ENCODE measurements at regions not wholly inside any gene's neighbourhood (a gene's known extent, or its start where the extent isn't known, plus 50 kb on each side); places are given as distances from the start of the nearest gene placed in this dataset.
"Not testable (repeated sequence)": the region's sequence is repeated elsewhere in the genome, so short reads cannot be mapped to it uniquely, and the experiment has no call there.

- DNase-seq (ENCODE audit: low spot score), result no peak
Measured at GRCh38 chr4:3648195-3648594, 116.0 kb upstream of the LRPAP1 start.

GRCh38 chr4:3647421-3647820, 115.2 kb upstream of the LRPAP1 start:
- DNase-seq (ENCODE audit: low spot score), result no peak

- DNase-seq (ENCODE audit: low spot score), result no peak
Measured at GRCh38 chr4:3645711-3646679, 113.8 kb upstream of the LRPAP1 start.

GRCh38 chr4:3644849-3645627, 112.8 kb upstream of the LRPAP1 start:
- DNase-seq (ENCODE audit: low spot score), result peak; percentile 16

- no peak for DNase-seq (ENCODE audit: low spot score)
Measured at GRCh38 chr4:3643518-3644433, 111.6 kb upstream of the LRPAP1 start.

GRCh38 chr4:3642806-3643517, 110.7 kb upstream of the LRPAP1 start:
- DNase-seq (ENCODE audit: low spot score), result no peak

GRCh38 chr4:3642056-3642630, 109.9 kb upstream of the LRPAP1 start:
- no peak for DNase-seq (ENCODE audit: low spot score)

- no peak for DNase-seq (ENCODE audit: low spot score)
Measured at GRCh38 chr4:3641501-3641900, 109.3 kb upstream of the LRPAP1 start.

GRCh38 chr4:3640587-3640962, 108.4 kb upstream of the LRPAP1 start:
- no peak for DNase-seq (ENCODE audit: low spot score)

- no peak for DNase-seq (ENCODE audit: low spot score)
Measured at GRCh38 chr4:3639613-3640586, 107.7 kb upstream of the LRPAP1 start.

- no peak for DNase-seq (ENCODE audit: low spot score)
Measured at GRCh38 chr4:3638080-3638795, 106.0 kb upstream of the LRPAP1 start.

GRCh38 chr4:3637326-3638016, 105.2 kb upstream of the LRPAP1 start:
- no peak for DNase-seq (ENCODE audit: low spot score)

GRCh38 chr4:3636646-3637320, 104.6 kb upstream of the LRPAP1 start:
- no peak for DNase-seq (ENCODE audit: low spot score)

GRCh38 chr4:3636020-3636419, 103.8 kb upstream of the LRPAP1 start:
- not testable (repeated sequence) for DNase-seq (ENCODE audit: low spot score)

GRCh38 chr4:3634894-3635820, 102.9 kb upstream of the LRPAP1 start:
- DNase-seq (ENCODE audit: low spot score), result no peak

GRCh38 chr4:3634281-3634857, 102.1 kb upstream of the LRPAP1 start:
- no peak for DNase-seq (ENCODE audit: low spot score)
